ENCODE measurements at regions not wholly inside any gene's neighbourhood (a gene's known extent, or its start where the extent isn't known, plus 50 kb on each side); places are given as distances from the start of the nearest gene placed in this dataset.

GRCh38 chr9:89738137-89738932 lies 133.5 kb downstream of the GADD45G start:
- DNase-seq (ENCODE audit: low spot score) (no peak), ATAC-seq (no peak)
- intact Hi-C loops (cut with DNase I): no loop called here

DNA sequence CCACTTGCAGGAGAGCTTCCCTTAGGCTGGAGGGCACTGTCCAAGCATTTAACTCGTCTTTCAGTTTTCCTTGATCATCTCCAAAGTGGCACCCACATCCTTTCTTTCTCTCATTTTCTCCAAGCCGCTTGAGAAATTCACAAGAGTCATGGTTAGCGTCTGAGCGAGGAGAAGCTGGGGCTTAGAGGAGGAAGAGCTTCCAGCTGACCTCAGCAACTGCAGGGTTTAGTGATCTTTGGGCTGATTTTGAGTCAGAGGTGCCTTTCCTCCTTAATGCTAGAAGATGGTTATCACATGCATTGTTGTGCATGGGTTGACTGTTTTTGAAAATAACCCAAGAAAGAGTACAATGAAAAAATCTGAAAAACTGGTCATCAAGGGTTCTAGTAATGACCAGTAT lies 134.7 kb downstream of the GADD45G start:
- intact Hi-C loops (cut with DNase I): no loop called here
- ATAC-seq: no peak

DNA sequence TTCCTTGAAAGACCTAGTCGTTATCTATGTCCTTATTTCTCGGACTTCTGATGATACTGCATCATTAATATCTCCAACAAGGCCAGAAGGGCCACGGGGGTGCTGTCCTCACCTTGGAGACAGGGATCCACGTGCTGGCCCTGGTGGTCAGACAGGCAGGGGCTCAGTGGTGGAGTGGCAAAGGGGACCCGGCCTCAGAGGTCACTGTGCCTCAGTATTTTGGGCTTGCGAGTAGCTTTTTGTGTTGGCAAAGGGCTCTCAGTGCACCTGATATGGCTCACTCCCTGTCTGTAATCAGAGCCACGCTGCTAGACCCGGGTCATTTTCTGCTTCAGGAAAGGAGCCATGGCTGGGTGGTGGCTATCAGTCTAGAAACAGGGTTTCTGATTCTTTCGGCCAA lies 135.1 kb downstream of the GADD45G start:
- no peak for DNase-seq (ENCODE audit: low spot score)
- no peak for ATAC-seq
- intact Hi-C loops (cut with DNase I): no loop called here

More for the DNA sequence above, 134.7 kb downstream of the GADD45G start:
- DNase-seq (ENCODE audit: low spot score): no peak

DNA sequence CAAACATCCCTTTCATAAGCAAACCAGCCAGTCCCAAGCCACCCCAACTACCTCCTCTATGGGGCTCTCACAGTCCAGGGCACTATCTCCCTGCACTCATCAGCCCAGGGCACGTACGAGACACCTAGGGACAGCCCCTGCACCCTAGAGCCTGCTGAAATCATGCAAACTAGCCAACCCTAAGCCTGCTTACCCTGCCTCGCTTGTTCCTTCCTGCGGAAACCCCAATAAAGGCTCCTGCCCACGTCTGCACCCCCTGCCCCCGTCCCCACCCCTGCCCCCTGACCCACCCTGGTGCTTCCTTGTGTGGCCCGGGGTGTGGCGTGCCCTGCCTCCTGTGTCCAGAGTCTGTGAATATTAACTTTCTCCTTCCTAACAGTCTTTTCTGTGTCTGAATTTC lies 135.9 kb downstream of the GADD45G start:
- intact Hi-C loops (cut with DNase I): no loop called here

GRCh38 chr9:89742660-89743059 lies 137.8 kb downstream of the GADD45G start:
- intact Hi-C loops (cut with DNase I): no loop called here
- no peak for ATAC-seq
- DNase-seq (ENCODE audit: low spot score): no peak

More for the DNA sequence above, 135.9 kb downstream of the GADD45G start:
- DNase-seq (ENCODE audit: low spot score) (no peak), ATAC-seq (no peak)

DNA sequence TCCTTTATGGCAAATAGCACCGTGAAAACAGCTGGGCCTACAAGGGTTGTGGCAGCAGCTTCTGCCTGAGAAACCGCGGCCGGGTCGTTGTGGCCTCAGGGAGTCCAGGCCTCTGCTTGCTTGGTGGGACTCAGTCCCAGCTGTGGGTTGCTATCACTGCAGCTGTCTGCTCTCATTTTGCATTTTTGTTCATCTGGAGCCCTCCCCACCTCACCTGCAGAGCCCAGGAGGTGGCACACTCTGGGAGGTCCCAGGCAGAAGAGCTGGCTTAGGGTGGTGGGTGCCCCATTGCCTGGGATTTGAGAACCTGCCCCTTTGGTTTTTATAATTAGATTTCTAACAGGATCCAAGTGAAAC lies 138.4 kb downstream of the GADD45G start:
- intact Hi-C loops (cut with DNase I): no loop called here
- DNase-seq (ENCODE audit: low spot score) (no peak), ATAC-seq (peak; percentile 13)

DNA sequence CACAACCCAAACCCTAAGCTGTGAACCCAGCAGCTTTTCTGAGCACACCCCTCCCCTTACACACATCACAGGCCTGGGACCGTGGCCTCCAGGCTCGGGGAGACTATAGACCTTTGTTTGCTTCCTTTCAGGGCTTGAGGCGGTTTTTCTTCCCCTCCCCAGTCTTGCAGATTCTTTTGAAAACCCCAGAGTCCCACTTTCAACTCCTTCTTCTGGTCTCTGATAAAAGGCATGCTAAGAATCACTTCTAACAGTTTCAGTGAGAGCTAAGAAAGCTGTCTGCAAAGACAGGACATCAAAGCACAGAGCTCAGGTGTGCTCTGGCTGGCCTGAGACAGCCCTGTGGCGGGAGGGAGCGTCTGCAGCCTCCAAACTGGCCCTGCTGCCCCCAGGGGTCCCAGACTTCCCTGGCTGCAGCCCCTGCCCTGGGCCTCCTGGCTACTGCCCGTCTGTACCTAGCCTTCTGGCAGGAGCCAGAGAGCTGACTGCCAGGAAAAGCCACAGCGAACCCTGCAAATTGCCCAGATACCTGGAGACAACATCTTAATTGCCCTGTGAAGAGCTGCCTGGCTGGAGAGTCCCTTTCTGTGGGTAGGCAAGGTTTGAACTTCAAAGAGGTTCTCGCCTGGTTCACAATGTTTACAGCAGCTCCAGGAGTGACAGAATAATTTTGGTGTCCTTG lies 138.9 kb downstream of the GADD45G start:
- DNase-seq (ENCODE audit: low spot score) (no peak), ATAC-seq (peak; percentile 54)
- intact Hi-C loops (cut with DNase I): no loop called here

DNA sequence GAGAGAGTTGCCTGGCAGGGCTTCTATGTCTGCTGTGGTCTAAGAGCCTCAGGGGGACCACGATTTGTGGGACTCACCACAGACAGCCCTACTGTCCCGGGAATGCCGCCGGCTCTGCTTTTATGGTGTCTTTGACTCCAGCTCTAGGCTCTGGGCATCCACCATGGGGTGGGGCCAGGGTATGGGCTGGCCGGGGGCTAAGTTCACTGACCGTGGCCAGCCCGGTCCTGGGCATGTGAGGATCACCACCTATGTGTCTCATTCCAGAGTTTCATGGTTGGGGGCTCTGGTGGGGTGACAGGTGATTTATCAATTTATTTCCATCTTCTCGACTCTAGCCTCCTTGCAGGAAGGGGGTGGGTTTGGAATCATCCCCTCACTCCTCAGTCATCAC lies 139.4 kb downstream of the GADD45G start:
- intact Hi-C loops (cut with DNase I): no loop called here
- ATAC-seq (no peak), DNase-seq (ENCODE audit: low spot score) (no peak)

GRCh38 chr9:89744730-89745129 lies 139.9 kb downstream of the GADD45G start:
- no peak for DNase-seq (ENCODE audit: low spot score)
- intact Hi-C loops (cut with DNase I): no loop called here

DNA sequence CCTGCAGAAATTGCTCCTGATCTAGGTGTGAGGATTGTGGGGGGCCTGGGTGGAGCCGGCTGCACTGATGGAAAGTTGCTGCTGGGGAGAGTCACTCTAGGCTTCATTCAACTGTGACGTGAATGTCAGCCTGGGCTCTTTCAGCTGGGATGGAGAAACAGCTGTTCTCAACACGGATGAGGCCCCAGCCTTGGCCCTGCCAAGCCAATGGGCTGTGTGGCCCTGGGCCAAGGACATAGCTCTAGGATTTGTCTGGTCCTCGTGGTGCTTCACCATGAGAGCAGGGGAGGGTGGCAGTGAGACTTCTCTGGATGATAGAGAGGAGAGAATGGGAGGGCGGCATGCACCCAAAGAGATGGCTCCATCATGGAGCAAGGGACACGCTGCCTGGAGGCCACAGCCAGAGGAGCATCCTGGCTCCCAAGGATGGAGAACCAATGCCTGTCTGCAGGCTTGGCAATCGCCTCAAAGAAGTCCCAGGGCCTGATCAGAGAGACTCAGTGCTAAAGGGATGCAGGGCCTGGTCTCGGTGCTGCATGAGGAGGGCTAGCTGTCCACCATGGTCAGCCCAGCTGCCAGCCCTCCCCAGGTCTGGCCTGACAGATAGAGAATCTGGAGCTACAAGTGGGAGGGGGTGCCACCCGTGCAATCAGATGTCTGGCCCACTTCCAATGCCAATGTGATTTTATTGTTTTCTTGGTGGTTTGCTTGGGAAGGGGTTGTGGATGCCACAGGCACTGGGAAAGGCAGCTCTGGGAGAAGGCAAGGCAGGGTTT lies 141.0 kb downstream of the GADD45G start:
- no peak for ATAC-seq
- no peak for DNase-seq (ENCODE audit: low spot score)
- intact Hi-C loops (cut with DNase I): no loop called here

More at GRCh38 chr9:89744730-89745129, 139.9 kb downstream of the GADD45G start:
- ATAC-seq: no peak

GRCh38 chr9:89746385-89747116 lies 141.7 kb downstream of the GADD45G start:
- ATAC-seq (peak; percentile 34), DNase-seq (ENCODE audit: low spot score) (no peak)
- intact Hi-C loops (cut with DNase I): no loop called here

DNA sequence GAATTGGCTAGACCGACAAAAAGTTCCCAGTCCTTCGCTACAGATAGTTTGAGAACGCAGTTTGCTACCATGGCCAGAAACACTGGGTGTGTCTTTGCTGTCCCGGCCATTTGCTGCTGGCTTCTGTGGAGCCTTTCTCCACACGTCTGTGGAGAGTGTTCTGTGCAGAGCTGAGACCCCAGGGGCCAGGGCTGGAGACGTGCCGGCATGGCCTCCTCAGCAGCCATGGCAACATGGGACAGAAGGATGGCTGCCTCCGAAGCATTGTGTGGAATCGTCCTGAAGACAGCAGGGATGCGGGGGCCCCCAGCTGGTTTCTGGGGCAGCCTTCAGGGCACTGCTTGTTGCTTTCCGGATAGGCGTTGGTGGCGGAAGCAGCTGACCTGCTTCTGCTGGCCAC lies 142.8 kb downstream of the GADD45G start:
- DNase-seq (ENCODE audit: low spot score) (no peak), ATAC-seq (no peak)
- intact Hi-C loops (cut with DNase I): no loop called here

DNA sequence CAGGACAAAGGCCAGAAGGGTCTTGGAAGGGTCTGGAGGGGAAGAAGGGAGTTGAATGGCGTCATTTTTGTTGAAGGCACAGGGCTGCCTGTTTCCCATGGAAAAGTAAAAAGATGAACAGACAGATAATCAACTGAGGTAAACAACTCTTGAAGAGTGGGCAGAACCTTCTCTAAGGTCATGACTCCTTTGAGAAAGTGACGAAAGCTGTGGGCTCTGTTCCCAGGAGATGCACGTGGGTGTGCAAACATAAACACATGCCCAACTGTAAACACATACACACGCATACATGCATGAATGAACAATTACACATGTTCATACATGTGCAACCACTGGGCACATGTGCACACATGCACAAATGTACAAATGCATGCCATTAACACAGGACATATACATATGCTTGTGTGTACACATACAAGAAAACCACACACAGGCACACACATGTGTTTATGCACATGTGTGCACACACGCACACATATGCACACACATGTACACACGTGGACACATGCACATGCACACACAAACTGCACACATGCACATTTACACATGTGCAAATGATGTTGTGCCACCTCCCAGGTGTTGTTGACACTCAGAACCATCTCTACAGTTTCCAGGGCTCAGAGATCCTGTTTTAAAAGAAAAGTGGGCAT lies 143.3 kb downstream of the GADD45G start:
- ATAC-seq: no peak
- intact Hi-C loops (cut with DNase I): no loop called here

GRCh38 chr9:89748831-89749499 lies 144.2 kb downstream of the GADD45G start:
- ATAC-seq: no peak
- intact Hi-C loops (cut with DNase I): no loop called here
- DNase-seq (ENCODE audit: low spot score): no peak

More for the DNA sequence above, 143.3 kb downstream of the GADD45G start:
- DNase-seq (ENCODE audit: low spot score): no peak

DNA sequence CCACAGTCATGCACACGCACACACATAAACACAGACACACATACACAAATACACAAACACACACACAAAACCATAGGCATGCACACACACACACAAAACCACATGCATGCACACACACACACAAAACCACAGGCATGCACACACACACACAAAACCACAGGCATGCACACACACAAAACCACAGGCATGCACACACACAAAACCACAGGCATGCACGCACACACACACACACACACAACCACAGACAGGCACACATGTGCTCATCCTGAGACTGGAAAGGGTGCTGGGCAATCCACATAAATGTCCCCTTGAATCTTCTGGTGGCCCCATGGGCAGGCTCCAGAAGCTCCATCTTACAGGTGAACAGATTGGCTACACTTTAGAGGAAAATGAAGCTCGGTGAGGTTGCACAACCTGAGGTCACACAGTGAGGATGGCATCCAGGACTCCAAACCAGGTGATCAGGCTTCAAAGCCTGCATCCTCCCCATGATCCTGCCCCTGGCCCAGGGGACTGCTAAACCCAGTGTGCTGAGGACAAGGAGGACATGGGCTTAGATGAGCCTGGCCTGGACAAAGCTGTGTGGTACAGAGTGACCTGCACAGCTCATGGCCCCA lies 144.8 kb downstream of the GADD45G start:
- ATAC-seq (no peak), DNase-seq (ENCODE audit: low spot score) (no peak)
- intact Hi-C loops (cut with DNase I): no loop called here

- intact Hi-C loops (cut with DNase I): no loop called here
- DNase-seq (ENCODE audit: low spot score): no peak
- ATAC-seq: peak; percentile 80
Observed at GRCh38 chr9:89750117-89750791, 145.4 kb downstream of the GADD45G start.

GRCh38 chr9:89751079-89751825 lies 146.4 kb downstream of the GADD45G start:
- intact Hi-C loops (cut with DNase I): no loop called here
- DNase-seq (ENCODE audit: low spot score): no peak
- ATAC-seq: no peak
